K562 (cell line): ENCODE measurements at regions not wholly inside any gene's neighbourhood (a gene's known extent, or its start where the extent isn't known, plus 50 kb on each side); places are given as distances from the start of the nearest gene placed in this dataset.

ENCODE experiments used
- ATAC-seq: fragments of 200-7000 bp; cut with Tn5 transposase; 3 replicates; pipeline ENCODE4 v1.9.1; 2020; ENCODE audit warnings: moderate library complexity
- BruUV-seq: library from RNA; stranded (reverse); fragments of 400-500 nt; replicated peaks from 2 replicates; lab custom pipeline; 2021; lab: Mats Ljungman, UMichigan
- CTCF ChIA-PET: fragments of 300-600 bp; formaldehyde crosslinking; extraction: SDS; loops from one replicate; lab custom pipeline; 2021; ENCODE audit warnings: low intra/inter-chr PET ratio; lab: Yijun Ruan, JAX
- POLR2A ChIA-PET: fragments of 300-600, 350-650 bp; sonication (Branson Sonifier 250); formaldehyde crosslinking; extraction: SDS; loops from one replicate; lab custom pipeline; 2021; ENCODE audit warnings: antibody characterized with exemption, inconsistent platforms; lab: Yijun Ruan, JAX
- DNase-seq, 4 experiments: peaks; one replicate each; pipeline versions ENCODE4 v3.0.0 to v3.0.0-alpha.2; 2011 to 2018; ENCODE audit warnings: low spot score in 3 of 4, mixed read lengths in 3 of 4; ENCODE audit errors: extremely low read depth in 1 of 4
- FAIRE-seq: peaks from 2 replicates; lab custom pipeline; 2011; peaks lifted over from hg19 to GRCh38; lab: Jason Lieb, UNC
- H2AFZ ChIP-seq: 2 replicates; pipeline ENCODE4 v1.6.0; 2011; ENCODE audit warnings: low read depth, low read length, control low read depth, inconsistent platforms
- H3K27ac ChIP-seq: fragments of 200-600 bp; 3 replicates; pipeline ENCODE4 v1.8.0; 2011; ENCODE audit warnings: low read depth, mild to moderate bottlenecking, control low read depth, inconsistent platforms, low read length, moderate library complexity, mixed read lengths; ENCODE audit errors: extremely low read depth
- H3K27me3 ChIP-seq, 2 experiments: fragments of 300-600 bp in 1 of 2; 2 replicates in 1 of 2; 3 replicates in 1 of 2; pipeline versions ENCODE4 v1.6.0 to v1.8.0; 2011; ENCODE audit warnings: inconsistent platforms in 2 of 2, low read length in 2 of 2, mild to moderate bottlenecking in 1 of 2, mixed read lengths in 1 of 2, moderate library complexity in 1 of 2; ENCODE audit not compliant: control insufficient read depth in 2 of 2, insufficient read depth in 2 of 2
- H3K36me3 ChIP-seq: fragments of 300-600 bp; 3 replicates; pipeline ENCODE4 v1.8.0; 2011; ENCODE audit warnings: mild to moderate bottlenecking, low read length, inconsistent platforms; ENCODE audit not compliant: control insufficient read depth, insufficient read depth
- H3K4me1 ChIP-seq, 2 experiments: fragments of 200-600 bp in 1 of 2; replicated peaks in 1 of 2; 2 replicates in 1 of 2; 3 replicates in 1 of 2; pipeline versions ENCODE4 v1.5.1 to v1.8.0; 2011; ENCODE audit warnings: inconsistent platforms in 2 of 2, low read length in 2 of 2, mild to moderate bottlenecking in 1 of 2, mixed read lengths in 1 of 2, moderate library complexity in 1 of 2; ENCODE audit not compliant: control insufficient read depth in 2 of 2, insufficient read depth in 2 of 2
- H3K4me2 ChIP-seq: 2 replicates; pipeline ENCODE4 v1.6.1; 2011; ENCODE audit warnings: low read length, control low read depth, inconsistent platforms, mixed read lengths; ENCODE audit not compliant: insufficient read depth
- H3K4me3 ChIP-seq: fragments of 200-600 bp; sonication (generic), shearing (Covaris generic); 2 replicates; pipeline ENCODE4 v1.5.1; 2016; ENCODE audit warnings: control low read depth, inconsistent platforms
- H3K79me2 ChIP-seq: fragments of 200-600 bp; 3 replicates; pipeline ENCODE4 v1.8.0; 2011; ENCODE audit warnings: low read length, inconsistent platforms; ENCODE audit not compliant: control insufficient read depth, insufficient read depth
- H3K9ac ChIP-seq, 2 experiments: 2 replicates each; pipeline versions ENCODE4 v1.6.0 to v1.6.1; 2011; ENCODE audit warnings: low read depth in 2 of 2, low read length in 2 of 2, control low read depth in 1 of 2, inconsistent platforms in 1 of 2, mild to moderate bottlenecking in 1 of 2, mixed read lengths in 1 of 2; ENCODE audit not compliant: insufficient read depth in 1 of 2
- H3K9me1 ChIP-seq: one replicate; pipeline ENCODE4 v1.6.0; 2011; ENCODE audit warnings: inconsistent platforms, mild to moderate bottlenecking, low read length, moderate library complexity; ENCODE audit not compliant: control insufficient read depth, insufficient read depth
- H3K9me3 ChIP-seq: replicated peaks from 2 replicates; pipeline ENCODE4 v1.5.1; 2011; ENCODE audit warnings: low read depth, low read length, inconsistent platforms; ENCODE audit not compliant: control insufficient read depth, insufficient read depth
- H4K20me1 ChIP-seq: replicated peaks from 2 replicates; pipeline ENCODE4 v1.6.1; 2011; ENCODE audit warnings: low read length, inconsistent platforms, mixed read lengths; ENCODE audit not compliant: control insufficient read depth, insufficient read depth
- BDP1 ChIP-seq: IDR thresholded peaks from 3 replicates; pipeline ENCODE4 v1.6.1; 2011; ENCODE audit not compliant: insufficient read length, insufficient read depth
- CEBPB ChIP-seq: fragments of 450-650 bp; IDR thresholded peaks from 2 replicates; pipeline ENCODE4 v1.6.1; 2016; ENCODE audit warnings: missing genetic modification characterization, missing compliant biosample characterization
- ELF2 ChIP-seq: fragments of 250-450 bp; sonication (Bioruptor Pico); IDR thresholded peaks from 2 replicates; pipeline ENCODE4 v1.5.0; 2021; ENCODE audit warnings: mild to moderate bottlenecking
- ERF ChIP-seq: fragments of 450-650 bp; formaldehyde crosslinking; IDR thresholded peaks from 2 replicates; pipeline ENCODE4 v1.4.0; 2020; ENCODE audit warnings: mild to moderate bottlenecking, mixed read lengths
- ESRRB ChIP-seq: fragments of 250-450 bp; sonication (Bioruptor Pico); IDR thresholded peaks from 2 replicates; pipeline ENCODE4 v1.5.0; 2020; ENCODE audit warnings: mild to moderate bottlenecking, moderate library complexity, borderline replicate concordance
- LEF1 ChIP-seq: fragments of 450-650 bp; IDR thresholded peaks from 2 replicates; pipeline ENCODE4 v1.6.1; 2016; ENCODE audit warnings: mild to moderate bottlenecking
- NEUROD1 ChIP-seq: fragments of 150-350 bp; IDR thresholded peaks from 2 replicates; pipeline ENCODE4 v1.6.1; 2014; ENCODE audit warnings: borderline replicate concordance, low read length, low read depth; ENCODE audit not compliant: partially characterized antibody
- NFRKB ChIP-seq: fragments of 450-650 bp; IDR thresholded peaks from 2 replicates; pipeline ENCODE4 v1.6.1; 2016; ENCODE audit warnings: low read depth
- TAF7 ChIP-seq: fragments of 450-650 bp; IDR thresholded peaks from 2 replicates; pipeline ENCODE4 v1.6.1; 2016; ENCODE audit warnings: missing genetic modification characterization, missing compliant biosample characterization
- ZBED1 ChIP-seq: IDR thresholded peaks from 2 replicates; pipeline ENCODE4 v1.6.1; 2014
- WGBS: fragments of 100-300 bp; shearing (Covaris generic); methylation state at CpG from one replicate; pipeline ENCODE4 v1.1.6; 2016; ENCODE audit warnings: low coverage, mixed read lengths; ENCODE audit not compliant: insufficient coverage; ENCODE audit errors: missing lambda C conversion rate; 5-methylcytosine and 5-hydroxymethylcytosine counted together
- in situ Hi-C: fragments of 300-500 bp; cut with MboI; formaldehyde crosslinking; loops from 4 replicates; pipeline ENCODE4 v1.15.0; 2018; ENCODE audit warnings: inconsistent platforms, mixed read lengths
- intact Hi-C: fragments of 100-400 bp; cut with micrococcal nuclease; formaldehyde crosslinking; loops from 2 replicates; pipeline ENCODE4 v1.14.2; 2022
- TF ChIP-seq, protein P1 (sequence below): fragments of 250-450 bp; sonication (Bioruptor Pico); IDR thresholded peaks from 2 replicates; pipeline ENCODE4 v1.8.0; 2021; ENCODE audit warnings: mild to moderate bottlenecking, moderate library complexity
- TF ChIP-seq, protein P2 (sequence below): sonication (generic); formaldehyde crosslinking; IDR thresholded peaks from 2 replicates; pipeline ENCODE4 v1.8.0; 2023; ENCODE audit warnings: missing genetic modification reagents, mild to moderate bottlenecking, borderline replicate concordance
- TF ChIP-seq, protein P3 (sequence below): fragments of 450-650 bp; IDR thresholded peaks from 2 replicates; pipeline ENCODE4 v1.6.1; 2016; ENCODE audit warnings: borderline replicate concordance

DNA sequence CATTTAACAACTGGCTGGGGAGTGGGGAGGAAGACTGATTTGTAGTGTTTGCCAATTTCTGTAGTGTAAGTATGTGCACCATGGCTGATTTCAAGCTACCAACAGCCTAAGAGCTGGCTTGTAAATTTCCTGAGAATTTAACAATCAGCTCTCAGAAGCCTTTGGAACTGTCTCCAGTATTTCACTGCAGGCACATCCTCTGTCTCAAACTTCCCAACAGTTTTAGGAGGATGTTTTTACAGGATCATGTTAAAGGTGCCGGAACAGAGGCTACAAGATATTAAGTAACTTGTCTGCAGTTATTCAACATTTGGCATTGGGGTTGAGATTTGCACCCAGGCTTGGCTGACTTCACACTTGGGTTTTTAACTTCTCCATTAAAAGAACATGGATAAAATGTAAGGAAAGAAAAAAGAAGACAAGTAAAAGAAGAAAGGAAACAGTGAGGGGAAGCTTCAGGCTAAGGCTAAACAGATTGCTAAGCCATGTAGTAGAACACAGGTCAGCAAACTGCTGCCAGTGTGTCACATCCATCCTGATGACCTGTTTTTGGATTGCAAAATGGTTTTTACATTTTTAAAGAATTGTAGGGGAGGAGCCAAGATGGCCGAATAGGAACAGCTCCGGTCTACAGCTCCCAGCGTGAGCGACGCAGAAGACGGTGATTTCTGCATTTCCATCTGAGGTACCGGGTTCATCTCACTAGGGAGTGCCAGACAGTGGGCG is 204.8 kb upstream of the SESN3 start:
- ATAC-seq: peak; percentile 43; the same call in 2 of the 3 replicates
- BruUV-seq: TSS peak; percentile 50
- TF ChIP-seq CEBPB (tag) (peak; percentile 59; the same call in 1 of the 2 replicates), NEUROD1 (no peak), ELF2 (CRISPR knock-in tag) (no peak), LEF1 (no peak), TAF7 (0 out of 2 replicates have a peak, but pooled peaks have one; percentile 34), BDP1 (no peak), NFRKB (0 out of 2 replicates have a peak, but pooled peaks have one; percentile 30), ESRRB (CRISPR knock-in tag) (no peak), ZBED1 (no peak), ERF (CRISPR knock-in tag) (no peak)
- TF ChIP-seq, protein P1, sequence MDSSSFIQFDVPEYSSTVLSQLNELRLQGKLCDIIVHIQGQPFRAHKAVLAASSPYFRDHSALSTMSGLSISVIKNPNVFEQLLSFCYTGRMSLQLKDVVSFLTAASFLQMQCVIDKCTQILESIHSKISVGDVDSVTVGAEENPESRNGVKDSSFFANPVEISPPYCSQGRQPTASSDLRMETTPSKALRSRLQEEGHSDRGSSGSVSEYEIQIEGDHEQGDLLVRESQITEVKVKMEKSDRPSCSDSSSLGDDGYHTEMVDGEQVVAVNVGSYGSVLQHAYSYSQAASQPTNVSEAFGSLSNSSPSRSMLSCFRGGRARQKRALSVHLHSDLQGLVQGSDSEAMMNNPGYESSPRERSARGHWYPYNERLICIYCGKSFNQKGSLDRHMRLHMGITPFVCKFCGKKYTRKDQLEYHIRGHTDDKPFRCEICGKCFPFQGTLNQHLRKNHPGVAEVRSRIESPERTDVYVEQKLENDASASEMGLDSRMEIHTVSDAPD (CRISPR knock-in tag): no peak
- TF ChIP-seq, protein P2, sequence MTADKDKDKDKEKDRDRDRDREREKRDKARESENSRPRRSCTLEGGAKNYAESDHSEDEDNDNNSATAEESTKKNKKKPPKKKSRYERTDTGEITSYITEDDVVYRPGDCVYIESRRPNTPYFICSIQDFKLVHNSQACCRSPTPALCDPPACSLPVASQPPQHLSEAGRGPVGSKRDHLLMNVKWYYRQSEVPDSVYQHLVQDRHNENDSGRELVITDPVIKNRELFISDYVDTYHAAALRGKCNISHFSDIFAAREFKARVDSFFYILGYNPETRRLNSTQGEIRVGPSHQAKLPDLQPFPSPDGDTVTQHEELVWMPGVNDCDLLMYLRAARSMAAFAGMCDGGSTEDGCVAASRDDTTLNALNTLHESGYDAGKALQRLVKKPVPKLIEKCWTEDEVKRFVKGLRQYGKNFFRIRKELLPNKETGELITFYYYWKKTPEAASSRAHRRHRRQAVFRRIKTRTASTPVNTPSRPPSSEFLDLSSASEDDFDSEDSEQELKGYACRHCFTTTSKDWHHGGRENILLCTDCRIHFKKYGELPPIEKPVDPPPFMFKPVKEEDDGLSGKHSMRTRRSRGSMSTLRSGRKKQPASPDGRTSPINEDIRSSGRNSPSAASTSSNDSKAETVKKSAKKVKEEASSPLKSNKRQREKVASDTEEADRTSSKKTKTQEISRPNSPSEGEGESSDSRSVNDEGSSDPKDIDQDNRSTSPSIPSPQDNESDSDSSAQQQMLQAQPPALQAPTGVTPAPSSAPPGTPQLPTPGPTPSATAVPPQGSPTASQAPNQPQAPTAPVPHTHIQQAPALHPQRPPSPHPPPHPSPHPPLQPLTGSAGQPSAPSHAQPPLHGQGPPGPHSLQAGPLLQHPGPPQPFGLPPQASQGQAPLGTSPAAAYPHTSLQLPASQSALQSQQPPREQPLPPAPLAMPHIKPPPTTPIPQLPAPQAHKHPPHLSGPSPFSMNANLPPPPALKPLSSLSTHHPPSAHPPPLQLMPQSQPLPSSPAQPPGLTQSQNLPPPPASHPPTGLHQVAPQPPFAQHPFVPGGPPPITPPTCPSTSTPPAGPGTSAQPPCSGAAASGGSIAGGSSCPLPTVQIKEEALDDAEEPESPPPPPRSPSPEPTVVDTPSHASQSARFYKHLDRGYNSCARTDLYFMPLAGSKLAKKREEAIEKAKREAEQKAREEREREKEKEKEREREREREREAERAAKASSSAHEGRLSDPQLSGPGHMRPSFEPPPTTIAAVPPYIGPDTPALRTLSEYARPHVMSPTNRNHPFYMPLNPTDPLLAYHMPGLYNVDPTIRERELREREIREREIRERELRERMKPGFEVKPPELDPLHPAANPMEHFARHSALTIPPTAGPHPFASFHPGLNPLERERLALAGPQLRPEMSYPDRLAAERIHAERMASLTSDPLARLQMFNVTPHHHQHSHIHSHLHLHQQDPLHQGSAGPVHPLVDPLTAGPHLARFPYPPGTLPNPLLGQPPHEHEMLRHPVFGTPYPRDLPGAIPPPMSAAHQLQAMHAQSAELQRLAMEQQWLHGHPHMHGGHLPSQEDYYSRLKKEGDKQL (CRISPR knock-in tag): no peak
- TF ChIP-seq, protein P3, sequence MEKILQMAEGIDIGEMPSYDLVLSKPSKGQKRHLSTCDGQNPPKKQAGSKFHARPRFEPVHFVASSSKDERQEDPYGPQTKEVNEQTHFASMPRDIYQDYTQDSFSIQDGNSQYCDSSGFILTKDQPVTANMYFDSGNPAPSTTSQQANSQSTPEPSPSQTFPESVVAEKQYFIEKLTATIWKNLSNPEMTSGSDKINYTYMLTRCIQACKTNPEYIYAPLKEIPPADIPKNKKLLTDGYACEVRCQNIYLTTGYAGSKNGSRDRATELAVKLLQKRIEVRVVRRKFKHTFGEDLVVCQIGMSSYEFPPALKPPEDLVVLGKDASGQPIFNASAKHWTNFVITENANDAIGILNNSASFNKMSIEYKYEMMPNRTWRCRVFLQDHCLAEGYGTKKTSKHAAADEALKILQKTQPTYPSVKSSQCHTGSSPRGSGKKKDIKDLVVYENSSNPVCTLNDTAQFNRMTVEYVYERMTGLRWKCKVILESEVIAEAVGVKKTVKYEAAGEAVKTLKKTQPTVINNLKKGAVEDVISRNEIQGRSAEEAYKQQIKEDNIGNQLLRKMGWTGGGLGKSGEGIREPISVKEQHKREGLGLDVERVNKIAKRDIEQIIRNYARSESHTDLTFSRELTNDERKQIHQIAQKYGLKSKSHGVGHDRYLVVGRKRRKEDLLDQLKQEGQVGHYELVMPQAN: no peak

More for the DNA sequence above, 204.8 kb upstream of the SESN3 start:
- FAIRE-seq (peak; percentile 44), DNase-seq (no peak)
- H3K36me3 ChIP-seq: no peaks in the 10 kb centered on the region
- H2AFZ ChIP-seq: peak overlapping the region; percentile 75
- H3K79me2 ChIP-seq: no peaks in the 10 kb centered on the region
- no peak overlapping the region for H3K9ac ChIP-seq
- no peaks in the 10 kb centered on the region for H3K9me1 ChIP-seq
- WGBS: 46% methylated on average over 1 of the region's 9 CpGs
- no peaks in the 10 kb centered on the region for H3K9me3 ChIP-seq
- peak overlapping the region; percentile 21; the same call in 1 of the 2 replicates for H3K4me2 ChIP-seq
- H3K4me3 ChIP-seq: no peak overlapping the region
- intact Hi-C loops: no loop called here
- H3K27ac ChIP-seq: no peak overlapping the region
- CTCF ChIA-PET: no interaction called here
- POLR2A ChIA-PET: interaction anchor here (1.1 to 1.3 kb wide), 2 partner anchors 12 to 135 kb away, joined by 3 read pairs; no protein-coding TSS in a partner anchor
- H4K20me1 ChIP-seq: no peaks in the 10 kb centered on the region
- no peaks in the 10 kb centered on the region for H3K27me3 ChIP-seq
- in situ Hi-C loops: no loop called here
- H3K4me1 ChIP-seq: peaks cover 0 to 5% of the 10 kb centered on the region in 2 experiments; a peak in 1 of 5 replicates
